ENCODE measurements at regions not wholly inside any gene's neighbourhood (a gene's known extent, or its start where the extent isn't known, plus 50 kb on each side); places are given as distances from the start of the nearest gene placed in this dataset.

DNA sequence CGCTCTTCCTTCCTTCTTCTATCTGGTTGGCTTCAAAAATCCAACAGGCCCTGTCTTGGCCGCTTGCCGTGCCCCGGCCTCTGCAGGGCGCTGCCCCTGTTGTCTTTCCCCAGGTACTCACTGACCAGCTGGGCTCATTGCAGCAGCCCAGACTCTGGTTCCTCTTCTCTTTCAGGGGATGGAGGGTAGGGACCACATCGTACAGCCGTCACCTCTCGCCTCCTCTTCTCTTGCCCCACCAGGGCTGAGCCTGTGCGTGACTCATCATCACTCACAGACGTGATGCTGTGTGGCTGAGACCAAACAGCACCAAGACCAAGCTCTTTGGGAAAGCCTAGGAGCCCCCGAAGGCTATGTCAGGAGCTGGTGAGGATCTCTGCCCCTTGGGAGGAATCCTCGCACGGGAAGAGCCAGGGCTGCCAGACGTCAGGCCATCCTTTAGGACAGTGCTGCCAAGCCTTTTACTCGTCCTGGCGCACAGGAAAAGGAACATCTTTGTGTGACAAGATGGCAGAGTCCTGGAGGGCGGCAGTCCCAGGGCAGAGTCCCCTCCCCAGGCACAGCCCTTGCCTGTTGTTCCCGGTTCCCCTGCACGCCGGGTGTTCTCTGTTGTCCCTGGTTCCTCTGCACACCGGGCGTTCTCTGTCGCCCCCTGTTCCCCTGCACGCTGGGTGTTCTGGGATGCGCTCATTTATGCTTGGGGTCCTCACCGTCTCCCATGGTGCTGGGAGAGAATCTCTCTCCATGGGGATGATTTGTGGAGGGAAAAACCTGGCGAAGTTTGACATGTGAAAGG is 188.5 kb upstream of the SHH start:
- no peak overlapping the region for H3K4me3 ChIP-seq (ENCODE audit: low read length)
- H3K27me3 ChIP-seq (ENCODE audit: insufficient read depth, low read length): peaks cover 3% of the 10 kb centered on the region
- no peaks in the 10 kb centered on the region for H3K36me3 ChIP-seq (ENCODE audit: insufficient read depth, low read length)
- H3K4me1 ChIP-seq (ENCODE audit: insufficient read depth, low read length): no peaks in the 10 kb centered on the region
- no peaks in the 10 kb centered on the region for H3K9me3 ChIP-seq (ENCODE audit: low read length)
- no peak overlapping the region for H2AFZ ChIP-seq (ENCODE audit: low read depth, low read length)

- H3K9me3 ChIP-seq (ENCODE audit: low read length): no peaks in the 10 kb centered on the region
- peaks cover 5% of the 10 kb centered on the region for H3K27me3 ChIP-seq (ENCODE audit: insufficient read depth, low read length)
- H3K4me1 ChIP-seq (ENCODE audit: insufficient read depth, low read length): no peaks in the 10 kb centered on the region
- no peaks in the 10 kb centered on the region for H3K36me3 ChIP-seq (ENCODE audit: insufficient read depth, low read length)
- H3K4me3 ChIP-seq (ENCODE audit: low read length): no peak overlapping the region
- no peak overlapping the region for H2AFZ ChIP-seq (ENCODE audit: low read depth, low read length)
Measured at GRCh38 chr7:155999631-156000489, 187.6 kb upstream of the SHH start.

DNA sequence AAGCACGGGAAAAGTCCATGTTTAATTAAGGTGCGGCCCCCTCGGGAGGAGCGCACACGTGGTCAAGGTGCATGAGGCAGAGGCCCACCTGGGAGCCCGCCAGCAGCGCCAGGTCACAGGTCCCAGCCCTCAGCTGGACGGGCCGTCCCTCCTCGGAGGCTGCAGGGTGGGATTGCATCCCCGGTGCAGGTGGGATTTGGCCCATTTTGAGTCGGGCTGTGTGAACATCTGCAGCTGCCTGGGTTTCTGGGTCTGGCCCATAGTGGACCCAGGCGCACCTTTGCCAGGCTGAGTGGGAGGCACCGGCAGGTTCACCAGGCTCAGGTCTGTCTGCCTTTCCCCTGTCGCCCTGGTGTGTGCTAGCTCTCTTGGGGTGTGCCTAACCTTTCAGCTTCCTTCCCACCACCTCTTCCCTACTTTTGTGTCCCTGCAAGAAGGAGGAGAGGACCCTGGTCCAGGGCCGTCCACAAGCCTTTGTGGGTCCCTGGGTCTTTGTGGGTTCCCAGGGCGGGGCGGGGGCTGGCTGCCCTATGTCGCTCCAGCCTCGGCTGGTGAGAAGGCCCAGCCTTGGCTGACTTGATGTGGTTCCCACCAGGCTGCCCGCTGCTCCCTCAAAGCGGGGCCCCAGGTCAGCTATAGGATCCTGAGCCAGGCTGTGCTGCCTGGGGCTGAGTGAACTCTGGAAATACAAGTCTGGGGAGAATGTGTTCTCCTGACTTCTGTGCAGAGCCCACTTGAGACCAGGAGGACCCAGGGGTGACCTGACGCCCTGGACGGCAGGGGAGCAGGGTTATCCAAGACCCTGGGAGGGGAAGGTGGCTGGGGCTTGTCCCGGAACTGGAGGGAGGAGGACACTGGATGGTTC is 186.7 kb upstream of the SHH start:
- H3K36me3 ChIP-seq (ENCODE audit: insufficient read depth, low read length): no peaks in the 10 kb centered on the region
- H3K27me3 ChIP-seq (ENCODE audit: insufficient read depth, low read length): peaks cover 5% of the 10 kb centered on the region
- no peak overlapping the region for H2AFZ ChIP-seq (ENCODE audit: low read depth, low read length)
- no peak overlapping the region for H3K4me3 ChIP-seq (ENCODE audit: low read length)
- H3K9me3 ChIP-seq (ENCODE audit: low read length): no peaks in the 10 kb centered on the region
- no peaks in the 10 kb centered on the region for H3K4me1 ChIP-seq (ENCODE audit: insufficient read depth, low read length)

DNA sequence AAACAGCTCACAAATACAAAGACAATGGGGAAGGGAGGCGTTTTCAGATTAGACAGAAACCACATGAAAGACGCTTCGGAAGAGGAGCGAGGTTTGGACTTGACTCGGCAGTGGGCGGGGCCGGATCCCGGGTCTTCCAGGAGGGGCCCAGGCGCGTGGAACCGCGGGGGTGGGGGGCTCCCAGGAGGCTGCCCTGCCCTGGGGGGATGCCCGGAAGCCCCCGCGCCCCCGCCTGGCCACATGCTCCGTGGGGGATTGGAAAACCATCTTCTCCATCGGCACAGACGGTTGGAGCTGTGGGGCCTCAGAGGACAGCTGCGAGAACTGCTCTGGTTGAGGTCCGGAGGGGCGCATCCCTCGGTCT is 186.0 kb upstream of the SHH start:
- no peaks in the 10 kb centered on the region for H3K9me3 ChIP-seq (ENCODE audit: low read length)

GRCh38 chr7:155997431-155998327 is 185.4 kb upstream of the SHH start:
- Histone ChIP-seq H3K9me3 (ENCODE audit: low read length) (no peaks in the 10 kb centered on the region), H3K4me1 (ENCODE audit: insufficient read depth, low read length) (no peaks in the 10 kb centered on the region), H3K36me3 (ENCODE audit: insufficient read depth, low read length) (no peaks in the 10 kb centered on the region), H3K27me3 (ENCODE audit: insufficient read depth, low read length) (peaks cover 2% of the 10 kb centered on the region), H3K4me3 (ENCODE audit: low read length) (no peak overlapping the region), H2AFZ (ENCODE audit: low read depth, low read length) (no peak overlapping the region)

More for the DNA sequence above, 186.0 kb upstream of the SHH start:
- Histone ChIP-seq H3K27me3 (ENCODE audit: insufficient read depth, low read length) (peaks cover 5% of the 10 kb centered on the region), H3K36me3 (ENCODE audit: insufficient read depth, low read length) (no peaks in the 10 kb centered on the region), H3K4me1 (ENCODE audit: insufficient read depth, low read length) (no peaks in the 10 kb centered on the region), H3K4me3 (ENCODE audit: low read length) (no peak overlapping the region), H2AFZ (ENCODE audit: low read depth, low read length) (no peak overlapping the region)

- Histone ChIP-seq H3K27me3 (ENCODE audit: insufficient read depth, low read length) (peaks cover 2% of the 10 kb centered on the region), H3K9me3 (ENCODE audit: low read length) (no peaks in the 10 kb centered on the region)
Measured at GRCh38 chr7:155996718-155997280, 184.5 kb upstream of the SHH start.

GRCh38 chr7:155995183-155995612 is 182.9 kb upstream of the SHH start:
- Histone ChIP-seq H3K27me3 (ENCODE audit: insufficient read depth, low read length) (peaks cover 2% of the 10 kb centered on the region), H3K9me3 (ENCODE audit: low read length) (no peaks in the 10 kb centered on the region), H3K4me1 (ENCODE audit: insufficient read depth, low read length) (no peaks in the 10 kb centered on the region), H3K4me3 (ENCODE audit: low read length) (no peak overlapping the region), H2AFZ (ENCODE audit: low read depth, low read length) (no peak overlapping the region), H3K36me3 (ENCODE audit: insufficient read depth, low read length) (no peaks in the 10 kb centered on the region)

More at GRCh38 chr7:155996718-155997280, 184.5 kb upstream of the SHH start:
- H3K4me3 ChIP-seq (ENCODE audit: low read length): no peak overlapping the region
- H3K36me3 ChIP-seq (ENCODE audit: insufficient read depth, low read length): no peaks in the 10 kb centered on the region
- H3K4me1 ChIP-seq (ENCODE audit: insufficient read depth, low read length): no peaks in the 10 kb centered on the region
- no peak overlapping the region for H2AFZ ChIP-seq (ENCODE audit: low read depth, low read length)

DNA sequence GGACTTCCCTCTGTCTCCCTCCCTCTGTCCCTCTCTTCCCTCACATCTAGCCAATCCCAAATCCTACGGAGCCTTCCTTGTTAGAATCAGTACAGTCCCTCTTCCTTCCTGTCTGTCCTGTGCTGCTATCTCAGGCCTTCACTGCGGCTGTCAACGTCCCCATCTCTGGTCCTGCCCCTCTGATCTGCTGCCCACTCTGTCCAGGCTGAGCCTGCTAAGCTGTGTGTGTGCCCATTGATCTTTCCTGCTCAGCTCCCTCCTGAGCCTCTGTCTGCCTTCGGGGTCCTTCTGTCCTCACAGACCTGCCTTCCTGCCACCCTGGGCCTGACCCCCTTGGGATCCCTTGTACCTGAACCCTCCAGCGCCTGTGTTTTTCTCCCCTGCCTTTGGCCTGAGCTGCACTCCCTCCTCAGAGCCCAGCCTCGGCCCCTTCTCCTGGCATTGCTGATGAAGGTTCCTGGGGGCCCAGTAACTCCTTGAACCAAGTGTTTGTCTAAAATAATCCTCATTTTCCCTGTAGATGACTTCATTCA is 182.1 kb upstream of the SHH start:
- no peaks in the 10 kb centered on the region for H3K4me1 ChIP-seq (ENCODE audit: insufficient read depth, low read length)
- peaks cover 2% of the 10 kb centered on the region for H3K27me3 ChIP-seq (ENCODE audit: insufficient read depth, low read length)
- H3K4me3 ChIP-seq (ENCODE audit: low read length): no peak overlapping the region
- no peak overlapping the region for H2AFZ ChIP-seq (ENCODE audit: low read depth, low read length)
- H3K9me3 ChIP-seq (ENCODE audit: low read length): no peaks in the 10 kb centered on the region
- H3K36me3 ChIP-seq (ENCODE audit: insufficient read depth, low read length): no peaks in the 10 kb centered on the region

- no peak overlapping the region for H2AFZ ChIP-seq (ENCODE audit: low read depth, low read length)
- H3K4me3 ChIP-seq (ENCODE audit: low read length): no peak overlapping the region
- H3K27me3 ChIP-seq (ENCODE audit: insufficient read depth, low read length): peaks cover 2% of the 10 kb centered on the region
- H3K9me3 ChIP-seq (ENCODE audit: low read length): no peaks in the 10 kb centered on the region
- H3K4me1 ChIP-seq (ENCODE audit: insufficient read depth, low read length): no peaks in the 10 kb centered on the region
- H3K36me3 ChIP-seq (ENCODE audit: insufficient read depth, low read length): no peaks in the 10 kb centered on the region
Measured at GRCh38 chr7:155993420-155994278, 181.4 kb upstream of the SHH start.

DNA sequence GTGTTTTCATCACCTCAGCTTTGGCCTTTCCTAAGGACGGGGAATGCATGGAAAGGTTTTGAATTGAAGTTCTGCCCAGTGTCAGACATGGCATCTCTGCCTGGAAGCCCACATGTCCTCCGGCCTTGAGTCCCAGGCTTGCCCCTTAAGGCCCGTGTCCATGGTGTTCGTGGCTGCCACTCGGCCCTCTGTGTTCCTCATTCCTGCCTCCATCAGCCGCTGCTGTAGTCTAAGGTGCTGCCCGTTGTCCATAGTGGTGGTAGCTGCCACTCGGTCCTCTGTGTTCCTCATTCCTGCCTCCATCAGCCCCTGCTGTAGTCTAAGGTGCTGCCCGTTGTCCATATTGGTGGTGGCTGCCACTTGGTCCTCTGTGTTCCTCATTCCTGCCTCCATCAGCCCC is 180.7 kb upstream of the SHH start:
- Histone ChIP-seq H3K4me3 (ENCODE audit: low read length) (no peak overlapping the region), H3K27me3 (ENCODE audit: insufficient read depth, low read length) (peaks cover 2% of the 10 kb centered on the region), H2AFZ (ENCODE audit: low read depth, low read length) (no peak overlapping the region), H3K36me3 (ENCODE audit: insufficient read depth, low read length) (no peaks in the 10 kb centered on the region), H3K4me1 (ENCODE audit: insufficient read depth, low read length) (no peaks in the 10 kb centered on the region), H3K9me3 (ENCODE audit: low read length) (no peaks in the 10 kb centered on the region)

DNA sequence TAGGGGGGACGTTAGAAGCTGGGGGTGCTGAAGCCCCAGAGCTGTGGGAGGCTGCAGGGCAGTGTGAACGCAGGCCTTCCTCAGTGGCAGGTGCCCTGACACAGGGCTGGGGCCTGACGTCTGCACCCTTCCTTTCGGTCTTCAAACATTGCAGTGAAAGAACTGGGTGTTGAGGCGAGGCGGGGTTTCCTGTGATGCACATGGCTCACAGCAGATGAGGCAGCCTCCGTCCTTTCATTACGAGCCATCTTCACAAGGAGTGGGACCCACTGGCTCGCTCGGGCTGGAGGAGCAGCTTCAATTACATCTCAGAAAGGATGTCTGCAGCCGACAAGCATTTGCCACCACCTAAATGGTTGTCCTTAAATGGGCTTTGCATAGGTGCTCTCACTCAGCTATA is 180.3 kb upstream of the SHH start:
- Histone ChIP-seq H3K9me3 (ENCODE audit: low read length) (no peaks in the 10 kb centered on the region), H2AFZ (ENCODE audit: low read depth, low read length) (no peak overlapping the region), H3K4me3 (ENCODE audit: low read length) (no peak overlapping the region), H3K4me1 (ENCODE audit: insufficient read depth, low read length) (no peaks in the 10 kb centered on the region), H3K36me3 (ENCODE audit: insufficient read depth, low read length) (no peaks in the 10 kb centered on the region), H3K27me3 (ENCODE audit: insufficient read depth, low read length) (peaks cover 2% of the 10 kb centered on the region)
